Psoas muscle (tissue), 7 donors: ENCODE measurements at regions not wholly inside any gene's neighbourhood (a gene's known extent, or its start where the extent isn't known, plus 50 kb on each side); places are given as distances from the start of the nearest gene placed in this dataset.

Source experiments
- ATAC-seq, 4 donors: fragments of 200-7000 bp; cut with Tn5 transposase; one replicate each; pipeline ENCODE4 v1.9.1; 2020; ENCODE audit warnings: moderate library complexity in 3 of 4, mild to moderate bottlenecking in 2 of 4
- DNase-seq, 2 donors: peaks; one replicate each; pipeline ENCODE4 v3.0.0-alpha.2; 2020
- H3K27ac ChIP-seq: fragments of 200-600 bp; one replicate; pipeline ENCODE4 v1.8.0; 2022
- H3K27me3 ChIP-seq, 3 donors: fragments of 200-600 bp in 1 of 3; one replicate each; pipeline versions ENCODE4 v1.6.1 to v1.8.0; 2013 to 2022; ENCODE audit warnings: low read length in 2 of 3, mild to moderate bottlenecking in 2 of 3, moderate library complexity in 1 of 3; ENCODE audit not compliant: insufficient read depth in 3 of 3
- H3K36me3 ChIP-seq, 2 donors: fragments of 200-600 bp in 1 of 2; one replicate each; pipeline versions ENCODE4 v1.6.1 to v1.8.0; 2013 to 2022; ENCODE audit warnings: low read depth in 1 of 2, mild to moderate bottlenecking in 1 of 2, moderate library complexity in 1 of 2; ENCODE audit not compliant: insufficient read depth in 1 of 2
- H3K4me1 ChIP-seq: fragments of 200-600 bp; one replicate; pipeline ENCODE4 v1.8.0; 2022
- H3K4me3 ChIP-seq: fragments of 200-600 bp; one replicate; pipeline ENCODE4 v1.8.0; 2022; ENCODE audit warnings: mild to moderate bottlenecking
- H3K9me3 ChIP-seq: fragments of 200-600 bp; one replicate; pipeline ENCODE4 v1.8.0; 2022
- CTCF ChIP-seq: fragments of 200-600 bp; IDR thresholded peaks from one replicate; pipeline ENCODE4 v1.8.0; 2022; ENCODE audit warnings: antibody characterized with exemption
- WGBS, 3 donors: extraction: QIAGEN DNeasy Blood & Tissue Kit; methylation state at CpG; one replicate each; pipeline versions ENCODE4 v1.1.6 to v1.1.7; 2013; 5-methylcytosine and 5-hydroxymethylcytosine counted together
- intact Hi-C, 2 donors: fragments of 100-400 bp; cut with DNase I; formaldehyde crosslinking; loops; one replicate each; pipeline versions ENCODE4 v1.11.0 to v1.14.2; 2022
- donor health status: healthy with polysubstance abuse.
- donor health status: DM: no; HTN: no; CAD: no; lungs with moderate emphysema.
- donor health status: Bipolar disorder and iron deficiency.
- donor health status: healthy.
- donor health status: DM: yes; HTN: yes; CAD: no.
- donor health status: DM: no; HTN: no; CAD: no.
- donor health status: DM: yes; HTN: yes; CAD: no.

GRCh38 chr15:66832664-66833063 is 130.6 kb downstream of the SMAD6 start:
- TF ChIP-seq CTCF: no peak
- intact Hi-C loops: no loop called here
- ATAC-seq (no peak), DNase-seq (no peak)
- Histone ChIP-seq H3K4me1 (no peaks in the 10 kb centered on the region), H3K4me3 (no peak overlapping the region), H3K27ac (no peak overlapping the region), H3K9me3 (peaks cover 5% of the 10 kb centered on the region), H3K36me3 (no peaks in the 10 kb centered on the region), H3K27me3 (no peaks in the 10 kb centered on the region)
- 74 to 79% (median 79%) methylated on average over 4 of the region's 4 CpGs for WGBS, 3 donors

- ATAC-seq (no peak), DNase-seq (no peak)
- Histone ChIP-seq H3K4me1 (no peaks in the 10 kb centered on the region), H3K36me3 (no peaks in the 10 kb centered on the region), H3K9me3 (peaks cover 5% of the 10 kb centered on the region), H3K27me3 (no peaks in the 10 kb centered on the region), H3K4me3 (no peak overlapping the region), H3K27ac (no peak overlapping the region)
- intact Hi-C loops: no loop called here
- TF ChIP-seq CTCF: no peak
- WGBS, 3 donors: 84 to 91% (median 88%) methylated on average over 8 of the region's 8 CpGs
These were observed 131.3 kb downstream of the SMAD6 start for GRCh38 chr15:66833371-66833770.

GRCh38 chr15:66833803-66834202 is 131.8 kb downstream of the SMAD6 start:
- intact Hi-C loops: loop anchor here in 1 of 2 donors (1.0 kb wide), 1 partner anchor 46 kb away; no protein-coding TSS in a partner anchor
- 85 to 91% (median 88%) methylated on average over 5 of the region's 5 CpGs for WGBS, 3 donors
- Histone ChIP-seq H3K27me3 (no peaks in the 10 kb centered on the region), H3K4me3 (no peak overlapping the region), H3K36me3 (no peaks in the 10 kb centered on the region), H3K9me3 (peaks cover 5% of the 10 kb centered on the region), H3K4me1 (no peaks in the 10 kb centered on the region), H3K27ac (no peak overlapping the region)
- ATAC-seq (no peak), DNase-seq (no peak)
- TF ChIP-seq CTCF: no peak

- H3K9me3 ChIP-seq: peaks cover 5% of the 10 kb centered on the region
- intact Hi-C loops: loop anchor here in 1 of 2 donors (1.0 kb wide), 1 partner anchor 45 kb away; no protein-coding TSS in a partner anchor
- TF ChIP-seq CTCF: no peak
- H3K4me3 ChIP-seq: no peak overlapping the region
- ATAC-seq: peak in 3 of 4 donors; percentile 37 to 48 (median 39)
- no peaks in the 10 kb centered on the region for H3K27me3 ChIP-seq
- no peaks in the 10 kb centered on the region for H3K4me1 ChIP-seq
- H3K36me3 ChIP-seq: no peaks in the 10 kb centered on the region
- H3K27ac ChIP-seq: no peak overlapping the region
- WGBS, 3 donors: 66 to 73% (median 71%) methylated on average over 11 of the region's 11 CpGs
- no peak for DNase-seq
These were observed 133.1 kb downstream of the SMAD6 start for GRCh38 chr15:66834881-66835878.
